ENCODE measurements at regions not wholly inside any gene's neighbourhood (a gene's known extent, or its start where the extent isn't known, plus 50 kb on each side); places are given as distances from the start of the nearest gene placed in this dataset.

DNA sequence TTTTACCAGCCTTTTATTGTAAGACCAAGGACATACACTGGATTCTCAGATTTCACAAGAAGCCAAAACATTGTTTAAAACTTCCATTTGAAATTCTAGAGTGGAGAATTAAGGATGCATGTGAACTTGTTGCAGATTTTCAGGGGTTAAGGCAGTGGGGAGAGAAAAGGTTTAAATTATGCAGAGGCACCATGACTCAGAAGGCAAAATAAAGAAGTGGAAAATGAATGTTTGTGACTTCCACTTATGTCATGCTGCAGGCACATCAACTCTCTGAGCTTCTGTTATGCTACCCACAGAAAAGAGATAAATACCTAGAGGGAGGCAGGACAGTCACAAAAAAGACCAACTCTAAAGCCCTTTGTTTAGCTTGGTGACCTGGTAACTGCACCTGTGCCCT is 84.4 kb upstream of the BET1 start:
- no peak overlapping the region for H3K4me3 ChIP-seq
- no peaks in the 10 kb centered on the region for H3K36me3 ChIP-seq
- H3K27ac ChIP-seq = no peak overlapping the region
- intact Hi-C loops (cut with DNase I; ENCODE audit: low total_unique reads) = loop anchor here (5.0 kb wide), 1 partner anchor 494 kb away; no protein-coding TSS in a partner anchor
- H3K4me1 ChIP-seq = no peaks in the 10 kb centered on the region
- no peak for DNase-seq (ENCODE audit: low spot score in 2 of 2)
- TF ChIP-seq, protein P1, sequence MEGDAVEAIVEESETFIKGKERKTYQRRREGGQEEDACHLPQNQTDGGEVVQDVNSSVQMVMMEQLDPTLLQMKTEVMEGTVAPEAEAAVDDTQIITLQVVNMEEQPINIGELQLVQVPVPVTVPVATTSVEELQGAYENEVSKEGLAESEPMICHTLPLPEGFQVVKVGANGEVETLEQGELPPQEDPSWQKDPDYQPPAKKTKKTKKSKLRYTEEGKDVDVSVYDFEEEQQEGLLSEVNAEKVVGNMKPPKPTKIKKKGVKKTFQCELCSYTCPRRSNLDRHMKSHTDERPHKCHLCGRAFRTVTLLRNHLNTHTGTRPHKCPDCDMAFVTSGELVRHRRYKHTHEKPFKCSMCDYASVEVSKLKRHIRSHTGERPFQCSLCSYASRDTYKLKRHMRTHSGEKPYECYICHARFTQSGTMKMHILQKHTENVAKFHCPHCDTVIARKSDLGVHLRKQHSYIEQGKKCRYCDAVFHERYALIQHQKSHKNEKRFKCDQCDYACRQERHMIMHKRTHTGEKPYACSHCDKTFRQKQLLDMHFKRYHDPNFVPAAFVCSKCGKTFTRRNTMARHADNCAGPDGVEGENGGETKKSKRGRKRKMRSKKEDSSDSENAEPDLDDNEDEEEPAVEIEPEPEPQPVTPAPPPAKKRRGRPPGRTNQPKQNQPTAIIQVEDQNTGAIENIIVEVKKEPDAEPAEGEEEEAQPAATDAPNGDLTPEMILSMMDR (IDR thresholded peaks at IDR 0.05) = no peak
- no peak for TF ChIP-seq POLR2AphosphoS5 (IDR thresholded peaks at IDR 0.05)
- TF ChIP-seq POLR2A (IDR thresholded peaks at IDR 0.05) = no peak
- H3K27me3 ChIP-seq = no peaks in the 10 kb centered on the region
- H3K9me3 ChIP-seq = no peaks in the 10 kb centered on the region

DNA sequence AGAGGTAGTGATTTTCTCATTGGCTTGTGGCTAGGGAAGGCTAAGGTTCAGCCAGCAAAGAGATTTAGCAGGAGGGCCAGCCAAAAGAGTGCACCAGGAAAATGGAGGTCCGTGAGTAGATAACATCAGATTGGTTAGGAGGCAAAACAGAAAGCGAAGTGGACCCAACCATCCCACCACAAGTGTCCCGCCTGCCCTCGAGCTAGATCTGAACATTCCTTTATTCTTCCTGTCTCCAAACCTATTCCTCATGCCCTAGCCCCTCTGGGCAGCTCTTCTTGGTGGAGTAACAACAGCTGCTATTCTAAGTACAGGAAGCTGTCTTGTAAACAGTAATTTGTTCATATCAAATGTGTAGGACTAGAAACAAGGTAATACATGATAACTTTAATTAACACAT is 85.7 kb upstream of the BET1 start:
- intact Hi-C loops (cut with DNase I; ENCODE audit: low total_unique reads) = loop anchor here (5.0 kb wide), 1 partner anchor 492 kb away; no protein-coding TSS in a partner anchor
- TF ChIP-seq POLR2A (IDR thresholded peaks at IDR 0.05) = no peak
- no peak for TF ChIP-seq POLR2AphosphoS5 (IDR thresholded peaks at IDR 0.05)
- TF ChIP-seq, protein P1 (IDR thresholded peaks at IDR 0.05) = no peak
- H3K36me3 ChIP-seq = no peaks in the 10 kb centered on the region
- H3K9me3 ChIP-seq = no peaks in the 10 kb centered on the region
- no peak overlapping the region for H3K4me3 ChIP-seq
- no peaks in the 10 kb centered on the region for H3K4me1 ChIP-seq
- no peaks in the 10 kb centered on the region for H3K27me3 ChIP-seq
- H3K27ac ChIP-seq = no peak overlapping the region
- no peak for DNase-seq (ENCODE audit: low spot score in 2 of 2)

DNA sequence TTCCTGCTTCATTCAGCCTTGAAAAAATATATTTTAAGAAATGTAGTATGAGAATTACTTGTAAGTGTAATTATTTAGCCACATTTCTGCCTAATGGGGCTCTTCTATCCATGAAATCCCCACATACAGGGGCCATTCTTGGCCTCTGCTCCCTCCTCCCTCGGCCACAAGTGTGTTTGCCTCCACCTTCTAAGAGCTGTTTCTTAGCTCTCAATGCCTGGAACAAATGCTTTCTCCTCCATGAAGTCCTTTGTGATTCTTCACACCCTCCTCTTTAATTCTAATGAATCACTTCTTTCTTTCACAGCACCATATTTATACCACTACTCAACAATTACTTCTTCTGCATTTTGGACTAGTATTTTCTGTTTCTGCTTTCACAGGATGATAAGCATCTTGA is 88.8 kb upstream of the BET1 start:
- H3K27ac ChIP-seq = no peak overlapping the region
- H3K9me3 ChIP-seq = no peaks in the 10 kb centered on the region
- no peak for TF ChIP-seq POLR2A (IDR thresholded peaks at IDR 0.05)
- intact Hi-C loops (cut with DNase I; ENCODE audit: low total_unique reads) = no loop called here
- no peak overlapping the region for H3K4me3 ChIP-seq
- H3K27me3 ChIP-seq = no peaks in the 10 kb centered on the region
- H3K4me1 ChIP-seq = no peaks in the 10 kb centered on the region
- no peak for DNase-seq (ENCODE audit: low spot score in 2 of 2)
- no peaks in the 10 kb centered on the region for H3K36me3 ChIP-seq

DNA sequence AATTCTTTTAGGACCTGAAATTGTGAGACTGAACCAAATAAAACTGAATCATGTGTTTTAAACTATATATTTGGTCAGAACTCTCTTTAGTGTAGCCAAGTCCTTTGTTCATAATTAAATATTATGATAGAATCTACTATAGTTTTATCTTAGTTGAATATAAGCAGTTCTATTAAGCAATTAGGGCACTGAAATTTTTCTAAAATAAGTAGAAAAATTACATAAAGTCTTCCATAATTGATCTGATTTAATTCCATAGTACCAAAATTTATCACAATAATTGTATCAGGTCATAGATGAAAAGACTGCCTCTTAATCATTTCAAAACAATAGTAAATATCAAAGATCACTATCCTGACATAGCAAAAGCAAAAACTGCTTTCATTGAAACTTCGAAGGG is 90.1 kb upstream of the BET1 start:
- no peak for DNase-seq (ENCODE audit: low spot score in 2 of 2)
- H3K9me3 ChIP-seq = no peaks in the 10 kb centered on the region
- TF ChIP-seq POLR2A (IDR thresholded peaks at IDR 0.05) (no peak), POLR2AphosphoS5 (IDR thresholded peaks at IDR 0.05) (no peak)
- TF ChIP-seq, protein P1 (IDR thresholded peaks at IDR 0.05) = no peak
- H3K27me3 ChIP-seq = no peaks in the 10 kb centered on the region
- no peaks in the 10 kb centered on the region for H3K4me1 ChIP-seq
- no peaks in the 10 kb centered on the region for H3K36me3 ChIP-seq
- intact Hi-C loops (cut with DNase I; ENCODE audit: low total_unique reads) = no loop called here
- H3K27ac ChIP-seq = no peak overlapping the region
- no peak overlapping the region for H3K4me3 ChIP-seq

DNA sequence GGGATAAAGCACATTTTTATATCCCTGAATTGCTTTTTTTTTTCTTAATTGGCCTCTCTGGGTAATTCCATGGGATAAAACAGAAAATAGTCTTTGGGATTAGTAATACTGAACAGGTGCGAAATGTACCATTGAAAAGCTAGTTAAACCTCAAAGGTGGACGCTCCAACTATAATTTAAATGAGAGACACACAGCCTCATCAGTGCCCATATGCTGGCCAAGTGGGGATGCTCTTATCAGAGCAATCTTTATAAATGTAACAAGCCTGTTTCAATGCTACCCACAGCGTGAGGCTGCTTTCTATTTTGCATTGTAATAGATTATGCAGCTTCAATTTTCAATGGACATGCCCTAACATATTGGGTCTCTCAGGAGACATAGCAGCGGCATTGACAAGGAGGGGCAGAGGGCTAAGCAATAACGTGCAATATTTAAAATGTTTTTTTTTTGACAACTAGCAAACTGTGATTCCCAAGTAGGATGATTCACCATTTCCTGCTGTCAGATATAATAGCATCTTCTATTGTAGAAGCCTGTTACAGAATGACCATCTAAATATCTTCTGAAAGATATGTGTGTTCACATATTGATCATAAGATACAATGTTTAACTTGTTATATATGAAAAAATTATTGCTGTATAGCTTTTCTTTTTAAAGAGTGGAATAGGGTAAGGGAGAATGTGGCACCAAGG is 91.3 kb upstream of the BET1 start:
- no peaks in the 10 kb centered on the region for H3K9me3 ChIP-seq
- no peak overlapping the region for H3K4me3 ChIP-seq
- no peaks in the 10 kb centered on the region for H3K4me1 ChIP-seq
- TF ChIP-seq, protein P1 (IDR thresholded peaks at IDR 0.05) = no peak
- TF ChIP-seq POLR2A (IDR thresholded peaks at IDR 0.05) (no peak), POLR2AphosphoS5 (IDR thresholded peaks at IDR 0.05) (no peak)
- intact Hi-C loops (cut with DNase I; ENCODE audit: low total_unique reads) = no loop called here
- H3K36me3 ChIP-seq = no peaks in the 10 kb centered on the region
- H3K27me3 ChIP-seq = no peaks in the 10 kb centered on the region
- DNase-seq (ENCODE audit: low spot score in 2 of 2) = no peak
- H3K27ac ChIP-seq = no peak overlapping the region

All from breast epithelium (tissue), 4 donors.